ENCODE measurements at regions not wholly inside any gene's neighbourhood (a gene's known extent, or its start where the extent isn't known, plus 50 kb on each side); places are given as distances from the start of the nearest gene placed in this dataset.

DNA sequence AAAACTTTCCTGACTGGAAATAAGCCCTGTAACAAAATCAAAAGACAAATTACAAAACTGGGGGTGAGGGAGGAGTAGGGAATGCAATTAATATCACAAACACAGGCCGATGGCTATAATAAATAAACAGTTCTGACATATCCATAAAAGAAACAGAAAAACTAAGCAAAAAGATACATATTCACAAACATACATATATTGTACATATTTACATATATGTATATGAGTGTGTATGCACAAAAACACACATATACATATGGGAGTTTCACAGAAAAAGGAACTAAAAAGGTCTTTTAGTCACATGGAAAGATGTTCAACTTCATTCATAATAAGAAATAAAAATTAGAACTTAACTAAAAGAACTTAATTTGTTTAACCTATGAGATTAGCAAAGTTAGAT lies 292.7 kb downstream of the TFAP2A start:
- TF ChIP-seq REST (IDR thresholded peaks at IDR 0.05; ENCODE audit: low read depth) (no peak), FOSL1 (IDR thresholded peaks at IDR 0.05; ENCODE audit: low read depth) (no peak), EGR1 (IDR thresholded peaks at IDR 0.05; ENCODE audit: low read depth) (no peak)
- TF ChIP-seq, protein P1, sequence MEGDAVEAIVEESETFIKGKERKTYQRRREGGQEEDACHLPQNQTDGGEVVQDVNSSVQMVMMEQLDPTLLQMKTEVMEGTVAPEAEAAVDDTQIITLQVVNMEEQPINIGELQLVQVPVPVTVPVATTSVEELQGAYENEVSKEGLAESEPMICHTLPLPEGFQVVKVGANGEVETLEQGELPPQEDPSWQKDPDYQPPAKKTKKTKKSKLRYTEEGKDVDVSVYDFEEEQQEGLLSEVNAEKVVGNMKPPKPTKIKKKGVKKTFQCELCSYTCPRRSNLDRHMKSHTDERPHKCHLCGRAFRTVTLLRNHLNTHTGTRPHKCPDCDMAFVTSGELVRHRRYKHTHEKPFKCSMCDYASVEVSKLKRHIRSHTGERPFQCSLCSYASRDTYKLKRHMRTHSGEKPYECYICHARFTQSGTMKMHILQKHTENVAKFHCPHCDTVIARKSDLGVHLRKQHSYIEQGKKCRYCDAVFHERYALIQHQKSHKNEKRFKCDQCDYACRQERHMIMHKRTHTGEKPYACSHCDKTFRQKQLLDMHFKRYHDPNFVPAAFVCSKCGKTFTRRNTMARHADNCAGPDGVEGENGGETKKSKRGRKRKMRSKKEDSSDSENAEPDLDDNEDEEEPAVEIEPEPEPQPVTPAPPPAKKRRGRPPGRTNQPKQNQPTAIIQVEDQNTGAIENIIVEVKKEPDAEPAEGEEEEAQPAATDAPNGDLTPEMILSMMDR (IDR thresholded peaks at IDR 0.05 in 2 of 3, conservative IDR thresholded peaks at IDR 0.05 in 1 of 3; ENCODE audit: borderline replicate concordance in 1 of 3, insufficient read depth in 1 of 3, low read depth in 2 of 3, low read length in 2 of 3), result no peak
